PC-9 (cell line): ENCODE measurements at regions not wholly inside any gene's neighbourhood (a gene's known extent, or its start where the extent isn't known, plus 50 kb on each side); places are given as distances from the start of the nearest gene placed in this dataset.
"Not testable (repeated sequence)": the region's sequence is repeated elsewhere in the genome, so short reads cannot be mapped to it uniquely, and the experiment has no call there.

Experiments
- EZH2 ChIP-seq: fragments of 200-600 bp; sonication (generic); IDR thresholded peaks from 2 replicates; pipeline ENCODE4 v1.8.0; 2017; ENCODE audit warnings: antibody characterized with exemption, low read depth
- TF ChIP-seq, protein P1 (sequence below): fragments of 200-600 bp; sonication (generic); conservative IDR thresholded peaks from 2 replicates; pipeline ENCODE4 v1.6.1; 2017; ENCODE audit warnings: mixed run types, antibody characterized with exemption, mild to moderate bottlenecking, moderate library complexity

GRCh38 chr1:18579267-18579666 is 51.4 kb upstream of the PAX7 start:
- TF ChIP-seq, protein P1, sequence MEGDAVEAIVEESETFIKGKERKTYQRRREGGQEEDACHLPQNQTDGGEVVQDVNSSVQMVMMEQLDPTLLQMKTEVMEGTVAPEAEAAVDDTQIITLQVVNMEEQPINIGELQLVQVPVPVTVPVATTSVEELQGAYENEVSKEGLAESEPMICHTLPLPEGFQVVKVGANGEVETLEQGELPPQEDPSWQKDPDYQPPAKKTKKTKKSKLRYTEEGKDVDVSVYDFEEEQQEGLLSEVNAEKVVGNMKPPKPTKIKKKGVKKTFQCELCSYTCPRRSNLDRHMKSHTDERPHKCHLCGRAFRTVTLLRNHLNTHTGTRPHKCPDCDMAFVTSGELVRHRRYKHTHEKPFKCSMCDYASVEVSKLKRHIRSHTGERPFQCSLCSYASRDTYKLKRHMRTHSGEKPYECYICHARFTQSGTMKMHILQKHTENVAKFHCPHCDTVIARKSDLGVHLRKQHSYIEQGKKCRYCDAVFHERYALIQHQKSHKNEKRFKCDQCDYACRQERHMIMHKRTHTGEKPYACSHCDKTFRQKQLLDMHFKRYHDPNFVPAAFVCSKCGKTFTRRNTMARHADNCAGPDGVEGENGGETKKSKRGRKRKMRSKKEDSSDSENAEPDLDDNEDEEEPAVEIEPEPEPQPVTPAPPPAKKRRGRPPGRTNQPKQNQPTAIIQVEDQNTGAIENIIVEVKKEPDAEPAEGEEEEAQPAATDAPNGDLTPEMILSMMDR = not testable (repeated sequence)
- not testable (repeated sequence) for TF ChIP-seq EZH2
